8988T (cell line): ENCODE measurements at regions not wholly inside any gene's neighbourhood (a gene's known extent, or its start where the extent isn't known, plus 50 kb on each side); places are given as distances from the start of the nearest gene placed in this dataset.

ENCODE experiments used
- DNase-seq: peaks from one replicate; pipeline ENCODE4 v3.0.0; 2011

DNA sequence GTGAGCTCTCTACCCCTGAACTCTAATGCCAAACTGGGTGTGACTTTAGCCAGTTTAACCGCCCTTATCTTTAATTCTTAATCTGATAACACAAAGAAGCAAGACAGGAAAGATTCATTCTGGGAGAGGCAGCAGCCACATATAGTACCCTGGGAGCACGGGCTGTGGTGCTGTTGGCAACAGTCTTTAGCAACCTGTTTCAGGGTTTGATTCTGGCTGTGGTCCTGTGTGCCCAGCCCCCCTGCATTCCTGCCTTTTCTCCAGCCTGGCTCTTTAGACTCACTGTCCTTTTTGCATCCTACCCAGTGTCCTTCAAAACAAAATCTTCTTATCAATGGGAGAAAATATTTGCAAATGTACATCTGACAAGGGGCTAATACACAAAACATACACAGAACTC, 275.2 kb downstream of the GXYLT1 start:
- DNase-seq = no peak

- DNase-seq = no peak
Observed at GRCh38 chr12:41866878-41867430, 277.7 kb downstream of the GXYLT1 start.

DNA sequence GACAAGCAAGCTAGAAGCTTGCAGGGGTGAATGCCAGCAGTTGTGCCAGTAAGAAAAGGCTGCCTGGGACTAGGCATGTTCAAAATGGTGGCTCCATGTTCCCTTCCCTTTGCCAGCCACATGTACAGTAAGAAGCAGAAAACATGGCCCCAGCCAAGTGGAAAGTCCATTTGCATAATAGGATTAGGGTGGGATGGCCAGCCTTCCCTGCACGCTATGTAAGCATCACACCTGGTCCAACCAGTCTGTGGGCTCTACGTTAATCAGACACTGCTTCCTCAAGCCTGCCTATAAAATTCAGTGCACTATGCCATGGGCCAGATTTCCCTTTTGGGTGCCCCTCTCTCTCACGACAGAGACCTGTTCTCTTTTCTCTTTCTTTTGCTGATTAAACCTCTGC, 288.4 kb downstream of the GXYLT1 start:
- DNase-seq = no peak

DNA sequence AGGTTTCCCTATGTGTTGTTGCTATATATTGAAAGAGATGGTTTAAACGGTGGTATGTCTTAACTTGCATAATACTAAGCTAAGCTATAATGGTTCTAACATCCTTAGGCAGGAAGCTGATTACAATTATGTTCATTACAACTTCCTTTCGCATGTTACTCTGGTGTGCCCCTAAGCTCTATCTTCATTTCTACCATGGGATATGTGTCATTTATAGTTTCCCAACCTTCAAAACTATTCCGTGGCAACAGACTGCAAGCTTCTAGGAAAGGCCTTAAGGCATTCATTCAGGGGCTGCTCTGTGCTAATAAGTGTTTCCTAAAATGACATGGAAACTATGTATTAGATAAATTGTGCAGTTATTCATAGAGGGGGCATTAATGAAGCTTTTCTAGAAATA, 294.6 kb downstream of the GXYLT1 start:
- no peak for DNase-seq

DNA sequence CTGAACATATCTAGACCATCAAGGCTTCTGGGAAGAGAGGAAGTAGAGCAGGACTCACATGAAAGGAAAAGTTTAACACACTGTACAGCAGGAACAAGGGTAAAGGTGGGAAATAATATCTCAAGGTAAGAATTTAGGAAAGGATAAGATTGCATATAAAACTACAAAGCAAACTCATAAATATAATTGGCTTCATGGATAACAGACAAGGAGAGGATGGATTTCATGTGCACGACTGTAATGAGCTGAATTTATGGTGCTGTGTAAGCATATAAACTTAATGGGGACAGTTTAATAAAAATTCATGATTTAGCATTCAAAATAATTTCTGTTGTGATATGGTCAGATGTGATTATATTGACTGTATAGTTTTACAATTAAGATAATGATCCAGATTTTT, 298.0 kb downstream of the GXYLT1 start:
- DNase-seq = no peak

GRCh38 chr12:41836416-41836815, 308.3 kb downstream of the GXYLT1 start:
- DNase-seq = no peak

DNA sequence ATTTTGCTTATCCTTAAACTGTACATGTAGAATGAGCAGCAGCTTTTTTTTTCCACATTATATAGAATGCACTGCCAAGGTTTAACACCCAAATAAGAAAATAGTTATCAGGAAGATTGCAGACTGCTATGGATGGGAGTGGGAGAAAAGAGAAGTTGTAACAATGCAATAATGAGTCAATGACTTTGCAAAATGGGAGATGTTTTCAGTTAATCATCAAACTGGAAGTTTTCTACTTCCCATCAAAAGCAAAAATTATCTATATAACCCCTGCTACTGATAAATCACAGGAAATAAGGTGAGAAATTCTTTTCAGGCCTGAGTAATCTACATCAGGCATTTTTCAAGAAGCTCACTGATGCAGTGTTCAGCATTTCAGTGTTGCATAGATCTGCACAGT, 309.1 kb downstream of the GXYLT1 start:
- DNase-seq = no peak

DNA sequence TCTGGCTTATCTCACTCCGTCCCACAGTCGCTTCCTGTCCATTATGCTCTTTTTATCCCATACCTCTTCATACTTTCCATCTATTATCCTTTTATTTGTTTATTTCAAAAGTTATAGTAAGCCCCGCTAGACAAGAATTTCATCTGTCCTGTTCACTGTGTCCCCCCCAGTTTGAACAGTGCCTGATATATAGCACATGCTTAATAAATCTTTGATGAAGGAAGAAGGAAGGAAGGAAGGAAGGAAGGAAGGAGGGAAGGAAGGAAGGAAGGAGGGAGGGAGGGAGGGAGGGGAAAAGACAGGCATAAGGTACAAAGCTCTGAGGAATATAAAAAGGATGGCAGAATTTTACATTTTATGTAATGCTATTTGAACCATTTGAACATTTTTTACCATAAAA, 324.7 kb downstream of the GXYLT1 start:
- no peak for DNase-seq

DNA sequence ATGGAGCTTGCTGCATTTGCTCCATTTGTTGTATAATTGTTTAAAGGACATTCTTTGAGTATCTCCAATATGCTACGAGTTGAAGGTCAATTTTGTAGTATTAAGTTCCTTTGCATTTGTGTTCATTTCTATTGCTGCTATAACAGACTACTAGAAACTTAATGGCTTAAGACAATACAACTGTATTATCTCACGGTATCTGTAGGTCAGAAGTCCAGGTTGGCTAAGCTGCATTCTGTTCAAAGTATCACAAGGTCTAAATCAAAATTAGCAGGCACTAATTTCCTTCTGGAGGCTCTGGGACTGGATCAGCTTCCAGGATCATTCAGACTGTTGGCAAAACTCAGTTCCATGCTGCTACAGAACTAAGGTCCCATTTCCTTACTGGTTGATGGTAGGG, 340.6 kb downstream of the GXYLT1 start:
- no peak for DNase-seq

GRCh38 chr12:41802803-41803202, 341.9 kb downstream of the GXYLT1 start:
- DNase-seq = no peak

DNA sequence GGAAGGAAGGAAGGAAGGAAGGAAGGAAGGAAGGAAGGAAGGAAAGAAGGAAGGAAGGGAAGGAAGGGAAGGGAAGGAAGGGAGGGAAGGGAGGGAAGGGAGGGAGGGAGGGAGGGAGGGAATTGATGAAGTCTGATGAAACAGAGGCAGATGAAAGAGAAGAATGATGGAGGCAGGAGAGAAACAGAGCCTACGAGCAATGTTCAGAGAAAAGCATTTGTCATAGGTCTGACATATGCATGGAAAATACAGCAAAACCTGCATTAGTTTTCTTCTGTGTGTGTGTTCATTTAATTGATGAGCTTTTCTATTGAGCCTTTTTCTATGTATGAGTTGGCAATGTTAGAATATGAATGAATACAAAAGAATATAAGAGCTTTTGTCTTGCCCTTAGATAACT, 343.4 kb downstream of the GXYLT1 start:
- DNase-seq = no peak

DNA sequence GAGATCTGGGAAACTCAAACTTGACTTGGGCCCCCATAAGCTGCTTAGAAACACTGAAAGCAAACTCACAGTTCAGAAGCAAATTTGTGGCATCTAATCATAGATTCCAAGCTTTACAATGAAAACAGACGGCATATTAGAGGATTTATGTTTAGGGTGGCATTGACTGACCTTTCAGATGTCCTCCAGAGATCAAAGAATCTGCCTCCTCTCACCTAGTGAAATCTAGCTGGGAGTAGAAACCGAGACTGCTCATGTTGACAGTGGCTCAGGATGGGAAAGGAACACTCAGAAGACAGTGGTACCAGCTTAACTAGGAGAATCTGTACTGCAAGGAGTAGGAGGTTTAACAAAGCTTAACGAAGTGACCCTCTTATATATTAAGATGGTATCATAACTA, 345.0 kb downstream of the GXYLT1 start:
- no peak for DNase-seq

DNA sequence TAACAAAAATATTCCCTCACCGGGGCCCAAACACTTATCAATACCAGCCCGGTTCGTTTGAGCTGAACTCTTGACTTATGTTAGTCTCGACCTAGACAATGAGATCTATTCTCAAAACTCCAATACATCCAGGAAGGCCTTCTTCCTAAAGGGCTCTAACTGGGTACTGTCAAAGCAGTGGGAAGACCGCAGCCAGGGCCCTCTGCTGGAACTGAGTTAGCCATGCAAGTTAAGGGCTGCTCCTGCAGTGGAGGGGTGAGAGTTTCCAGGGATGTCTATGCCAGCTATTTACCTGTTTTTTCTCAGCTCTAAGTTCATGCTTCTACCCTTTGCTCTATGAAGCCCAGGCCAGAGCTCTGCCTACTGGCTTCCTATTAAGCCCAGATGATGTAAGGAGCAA, 348.8 kb downstream of the GXYLT1 start:
- no peak for DNase-seq

- no peak for DNase-seq
Observed at GRCh38 chr12:41795051-41795600, 349.5 kb downstream of the GXYLT1 start.

- DNase-seq = no peak
Observed at GRCh38 chr12:41794336-41794735, 350.3 kb downstream of the GXYLT1 start.

GRCh38 chr12:41784957-41785356, 359.7 kb downstream of the GXYLT1 start:
- no peak for DNase-seq

DNA sequence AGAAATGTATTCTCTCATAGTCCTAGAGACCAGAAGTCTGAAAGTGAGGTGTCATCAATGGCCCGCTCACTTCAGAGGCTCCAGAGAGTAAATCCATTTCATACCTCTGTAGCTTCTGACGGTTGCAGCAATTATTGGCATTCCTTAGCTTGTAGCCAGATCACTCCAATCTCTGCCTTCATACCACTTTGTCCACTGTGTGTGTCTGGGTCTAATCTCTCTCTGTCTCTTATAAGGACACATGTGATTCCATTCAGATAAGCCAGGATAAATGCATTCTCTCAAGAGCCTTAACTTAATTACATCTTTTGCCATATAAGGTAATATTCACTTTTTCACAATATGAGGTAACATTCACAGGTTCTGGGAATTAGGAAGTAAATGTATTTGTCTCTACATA, 365.7 kb downstream of the GXYLT1 start:
- DNase-seq = no peak

GRCh38 chr12:41777064-41777790, 367.4 kb downstream of the GXYLT1 start:
- no peak for DNase-seq

DNA sequence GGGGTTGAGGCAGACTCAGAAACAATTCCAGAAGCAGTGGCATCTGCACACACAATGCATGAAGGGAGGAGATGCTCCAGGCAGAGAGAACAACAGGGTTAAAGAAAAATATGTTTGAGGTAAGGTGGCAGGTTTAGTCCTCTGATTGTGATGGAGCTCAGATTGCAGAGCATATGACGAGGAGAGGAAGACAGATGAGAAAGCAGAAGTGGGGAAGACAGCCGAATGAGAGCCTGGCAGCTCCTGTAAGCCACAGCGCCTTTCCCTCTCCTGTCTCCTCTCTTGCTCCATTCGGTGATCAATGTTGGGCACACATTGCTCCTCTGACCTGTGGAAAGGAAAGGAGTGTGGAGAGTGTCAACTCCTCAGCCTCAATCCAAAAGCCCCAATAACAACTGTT, 372.2 kb downstream of the GXYLT1 start:
- DNase-seq = no peak

DNA sequence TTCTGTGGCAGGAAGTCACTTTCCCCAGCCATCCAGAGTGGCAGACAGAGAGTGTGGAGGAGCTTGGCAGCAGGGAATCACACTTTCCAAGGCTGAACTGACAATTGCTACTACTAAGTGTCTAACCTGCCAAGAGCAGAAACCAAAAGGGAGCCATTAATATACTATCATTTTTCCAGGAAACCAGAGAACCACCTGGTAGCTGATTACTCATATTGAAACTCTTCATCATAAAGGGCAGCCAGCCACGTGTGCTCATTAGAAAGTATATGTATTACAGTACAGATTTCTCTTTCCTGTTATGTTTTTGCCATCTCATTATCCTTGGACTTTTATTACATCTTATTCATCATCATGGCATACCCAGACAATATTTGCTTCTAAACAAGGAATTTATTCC, 374.9 kb downstream of the GXYLT1 start:
- no peak for DNase-seq

GRCh38 chr12:41768456-41768855, 376.2 kb downstream of the GXYLT1 start:
- no peak for DNase-seq

DNA sequence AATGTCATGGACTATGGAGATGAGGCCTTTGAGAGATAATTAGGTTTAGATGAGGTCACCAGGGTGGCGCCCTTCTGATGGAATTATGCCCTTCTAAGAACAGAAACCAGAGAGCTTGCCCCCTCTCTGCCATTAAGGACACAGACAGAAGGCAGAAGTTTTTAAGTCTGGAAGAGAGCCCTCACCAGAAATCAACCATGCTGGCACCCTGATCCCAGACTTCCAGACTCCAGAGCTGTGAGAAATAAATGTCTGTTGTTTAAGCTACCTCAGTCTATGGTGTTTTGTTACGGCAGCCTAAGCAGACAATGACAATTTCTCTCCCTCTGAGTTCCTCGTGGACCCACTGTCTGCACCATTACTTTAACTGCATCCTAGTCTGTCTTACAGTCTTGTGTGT, 382.0 kb downstream of the GXYLT1 start:
- DNase-seq = no peak

- no peak for DNase-seq
Observed at GRCh38 chr12:41745593-41745992, 399.1 kb downstream of the GXYLT1 start.

DNA sequence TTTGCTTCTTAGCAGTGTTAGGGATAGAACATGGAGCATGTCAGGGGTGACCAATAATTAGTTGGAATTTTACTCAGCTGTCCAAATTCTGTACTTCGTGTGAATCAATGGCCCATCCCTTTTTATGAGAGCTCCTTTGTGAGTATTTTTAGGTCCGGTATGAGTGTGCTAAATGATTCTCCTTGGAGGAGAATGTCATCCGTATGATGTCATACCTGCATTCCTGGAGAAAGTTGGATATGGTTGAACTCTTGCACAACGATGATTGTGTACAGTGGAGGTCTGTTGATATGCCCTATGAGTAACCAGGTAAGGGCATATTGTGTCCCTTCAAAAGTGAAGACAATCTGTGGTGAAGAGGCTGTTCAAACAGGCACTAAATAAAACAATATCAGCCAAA, 400.8 kb downstream of the GXYLT1 start:
- no peak for DNase-seq

- DNase-seq = no peak
Observed at GRCh38 chr12:41739066-41739465, 405.6 kb downstream of the GXYLT1 start.
